Thyroid gland (tissue), 4 donors: ENCODE measurements at regions not wholly inside any gene's neighbourhood (a gene's known extent, or its start where the extent isn't known, plus 50 kb on each side); places are given as distances from the start of the nearest gene placed in this dataset.

ENCODE experiments used
- DNase-seq, 2 donors: peaks; one replicate each; pipeline ENCODE4 v3.0.0-alpha.2; 2019
- H3K27ac ChIP-seq, 3 donors: fragments of 200-600 bp; sonication (generic); 1 replicate in 2 of 3; 2 replicates in 1 of 3; pipeline ENCODE4 v1.5.1; 2016 to 2019; ENCODE audit warnings: mild to moderate bottlenecking in 1 of 3, moderate library complexity in 1 of 3
- H3K27me3 ChIP-seq: fragments of 200-600 bp; sonication (generic); one replicate; pipeline ENCODE4 v1.5.1; 2019
- H3K36me3 ChIP-seq, 2 donors: fragments of 200-600 bp; sonication (generic); one replicate each; pipeline ENCODE4 v1.5.1; 2016 to 2019
- H3K4me1 ChIP-seq, 2 donors: fragments of 200-600 bp; sonication (generic); one replicate each; pipeline ENCODE4 v1.5.1; 2017 to 2019
- H3K4me3 ChIP-seq, 3 donors: fragments of 200-600 bp; sonication (generic); replicated peaks in 1 of 3; 1 replicate in 2 of 3; 2 replicates in 1 of 3; pipeline ENCODE4 v1.5.1; 2016; ENCODE audit warnings: mild to moderate bottlenecking in 1 of 3
- H3K9me3 ChIP-seq: fragments of 200-600 bp; sonication (generic); one replicate; pipeline ENCODE4 v1.5.1; 2017
- CTCF ChIP-seq, 6 experiments: fragments of 200-600 bp in 3 of 6; fragments of 450-650 bp in 3 of 6; sonication (generic) in 3 of 6; IDR thresholded peaks; one replicate each; pipeline ENCODE4 v1.5.1; 2016 to 2019; ENCODE audit warnings: antibody characterized with exemption in 6 of 6, mild to moderate bottlenecking in 2 of 6, inconsistent platforms in 1 of 6, moderate library complexity in 1 of 6
- POLR2A ChIP-seq, 2 donors: fragments of 450-650 bp; IDR thresholded peaks; one replicate each; pipeline ENCODE4 v1.6.1; 2017; ENCODE audit warnings: antibody characterized with exemption in 2 of 2, mild to moderate bottlenecking in 2 of 2, moderate library complexity in 1 of 2
- WGBS, 2 donors: methylation state at CpG; one replicate each; pipeline ENCODE4 v1.1.5; 2017; 5-methylcytosine and 5-hydroxymethylcytosine counted together
- intact Hi-C: fragments of 100-400 bp; cut with DNase I; formaldehyde crosslinking; loops from one replicate; pipeline ENCODE4 v1.15.1; 2023

- Histone ChIP-seq H3K27ac (no peak overlapping the region), H3K9me3 (no peaks in the 10 kb centered on the region), H3K27me3 (no peaks in the 10 kb centered on the region), H3K4me3 (no peak overlapping the region), H3K36me3 (no peaks in the 10 kb centered on the region), H3K4me1 (no peaks in the 10 kb centered on the region)
- intact Hi-C loops: no loop called here
- no peak for DNase-seq
- TF ChIP-seq CTCF (IDR thresholded peaks at IDR 0.05) (no peak), POLR2A (IDR thresholded peaks at IDR 0.05) (no peak)
These were observed 57.9 kb upstream of the PDHA1 start for GRCh38 chrX:19285857-19286256.

GRCh38 chrX:19291086-19291485 lies 52.6 kb upstream of the PDHA1 start:
- Histone ChIP-seq H3K4me3 (no peak overlapping the region), H3K9me3 (no peaks in the 10 kb centered on the region), H3K36me3 (no peaks in the 10 kb centered on the region), H3K4me1 (no peaks in the 10 kb centered on the region), H3K27ac (no peak overlapping the region), H3K27me3 (no peaks in the 10 kb centered on the region)
- WGBS, 2 donors: 53 to 62% methylated on average over 4 to 5 of the region's 5 CpGs
- DNase-seq: no peak
- TF ChIP-seq POLR2A (IDR thresholded peaks at IDR 0.05) (no peak), CTCF (IDR thresholded peaks at IDR 0.05) (no peak)
- intact Hi-C loops: no loop called here

- H3K4me1 ChIP-seq: no peaks in the 10 kb centered on the region
- no peak overlapping the region for H3K27ac ChIP-seq
- intact Hi-C loops: no loop called here
- no peaks in the 10 kb centered on the region for H3K27me3 ChIP-seq
- no peak for DNase-seq
- WGBS, 2 donors: 74 to 85% methylated on average over 6 of the region's 6 CpGs
- no peak overlapping the region for H3K4me3 ChIP-seq
- H3K9me3 ChIP-seq: no peaks in the 10 kb centered on the region
- H3K36me3 ChIP-seq: no peaks in the 10 kb centered on the region
- TF ChIP-seq CTCF (IDR thresholded peaks at IDR 0.05) (no peak), POLR2A (IDR thresholded peaks at IDR 0.05) (no peak)
These were observed 50.0 kb upstream of the PDHA1 start for GRCh38 chrX:19293606-19294325.
